Stimulated activated CD4-positive, alpha-beta T cell treated with anti-CD3 and anti-CD28 coated beads, Interleukin-1b, Interleukin-23, amount 100 ng/mL, for 4 hours (primary cell): ENCODE measurements at regions not wholly inside any gene's neighbourhood (a gene's known extent, or its start where the extent isn't known, plus 50 kb on each side); places are given as distances from the start of the nearest gene placed in this dataset.

Experiments used
- DNase-seq, 2 donors: peaks; one replicate each; pipeline ENCODE4 v3.0.0-alpha.2; 2020; ENCODE audit warnings: low read depth in 2 of 2

GRCh38 chr4:59068722-59069418, 1958.7 kb upstream of the IGFBP7 start:
- no peak for DNase-seq

- no peak for DNase-seq
Measured at GRCh38 chr4:59086410-59086809, 1976.2 kb upstream of the IGFBP7 start.

GRCh38 chr4:59091146-59092142, 1981.3 kb upstream of the IGFBP7 start:
- no peak for DNase-seq

- no peak for DNase-seq
Measured at GRCh38 chr4:59094505-59094904, 1984.3 kb upstream of the IGFBP7 start.

GRCh38 chr4:59102311-59102710, 1992.1 kb upstream of the IGFBP7 start:
- no peak for DNase-seq

- no peak for DNase-seq
Measured at GRCh38 chr4:59120287-59120814, 2010.2 kb upstream of the IGFBP7 start.

- no peak for DNase-seq
Measured at GRCh38 chr4:59122626-59123025, 2012.4 kb upstream of the IGFBP7 start.

GRCh38 chr4:59126159-59126558, 2016.0 kb upstream of the IGFBP7 start:
- DNase-seq = no peak

GRCh38 chr4:59127006-59127405, 2016.8 kb upstream of the IGFBP7 start:
- no peak for DNase-seq

DNA sequence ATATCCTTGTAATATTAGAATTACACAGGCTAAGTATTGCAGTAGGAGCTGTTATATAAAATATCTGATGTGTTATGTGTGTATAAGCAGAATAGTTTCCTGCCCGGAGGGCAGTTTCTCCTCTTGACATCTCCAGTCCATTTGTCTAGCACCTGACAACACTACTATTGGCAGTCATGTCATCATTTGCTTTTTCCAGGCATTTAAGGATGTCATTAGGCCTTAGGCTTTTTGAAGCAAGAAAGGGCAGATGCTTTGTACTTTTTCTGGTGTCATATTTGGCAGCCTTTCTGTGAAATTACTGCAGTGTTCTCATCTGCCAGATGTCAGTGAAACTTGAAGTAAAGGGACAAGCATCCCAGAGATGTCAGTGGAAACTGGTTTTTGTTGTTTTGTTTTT, 2017.6 kb upstream of the IGFBP7 start:
- DNase-seq = no peak

DNA sequence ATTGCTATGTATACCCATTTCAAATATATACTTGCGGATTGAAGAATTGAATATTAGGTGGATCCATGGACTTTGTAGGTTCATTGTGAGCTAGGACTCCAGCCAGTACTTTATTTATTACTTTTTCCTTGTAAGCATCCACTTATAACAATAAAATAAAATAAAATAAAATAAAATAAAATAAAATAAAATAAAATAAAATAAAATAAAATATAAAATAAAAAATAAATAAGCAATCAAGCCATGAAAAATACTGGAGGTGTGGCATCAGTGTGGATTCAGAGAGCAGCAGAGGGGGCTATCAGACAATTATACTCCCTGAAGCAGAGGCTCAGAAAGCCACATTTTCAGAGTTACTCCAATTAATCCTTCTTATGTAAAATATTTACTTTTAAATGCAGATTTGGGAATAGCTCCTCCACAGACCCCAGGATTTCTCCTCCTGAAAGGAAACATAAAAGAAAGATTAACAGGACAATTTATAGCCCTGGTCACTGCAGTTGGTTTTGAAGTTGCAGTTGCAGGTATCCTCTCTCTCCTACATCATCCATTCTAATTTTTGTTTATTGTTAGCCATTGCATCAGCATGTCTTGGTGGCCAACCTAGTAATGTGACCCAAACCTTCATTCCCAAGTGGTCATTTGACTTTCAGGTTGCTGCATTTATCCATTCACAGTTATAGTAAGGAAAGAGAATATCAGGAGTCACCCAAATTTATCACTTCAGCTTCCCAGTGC, 2025.2 kb upstream of the IGFBP7 start:
- no peak for DNase-seq

DNA sequence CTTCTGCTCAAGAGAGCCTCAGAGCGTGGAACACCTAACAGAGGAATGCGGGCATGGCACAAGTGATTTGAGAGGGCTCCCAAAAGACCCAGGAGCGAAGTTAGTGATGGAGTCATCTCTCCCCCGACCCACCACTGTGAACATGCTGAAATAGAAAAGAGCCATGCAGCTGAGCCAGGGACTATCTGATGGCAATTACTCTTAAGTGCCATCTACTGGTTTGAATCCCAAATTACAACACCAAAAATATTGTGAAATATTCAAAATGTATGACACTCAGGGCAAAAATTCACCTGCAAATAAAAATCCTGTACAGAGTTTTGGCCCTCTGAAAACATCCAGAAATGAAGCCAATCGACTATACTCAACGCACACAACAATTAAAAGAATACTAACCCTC, 2038.9 kb upstream of the ADGRL3 start:
- no peak for DNase-seq

- no peak for DNase-seq
Measured at GRCh38 chr4:59175617-59176016, 2024.5 kb upstream of the ADGRL3 start.

- DNase-seq = no peak
Measured at GRCh38 chr4:59179372-59179771, 2020.8 kb upstream of the ADGRL3 start.

- DNase-seq = no peak
Measured at GRCh38 chr4:59180161-59180560, 2020.0 kb upstream of the ADGRL3 start.

- DNase-seq = no peak
Measured at GRCh38 chr4:59180969-59181368, 2019.2 kb upstream of the ADGRL3 start.

DNA sequence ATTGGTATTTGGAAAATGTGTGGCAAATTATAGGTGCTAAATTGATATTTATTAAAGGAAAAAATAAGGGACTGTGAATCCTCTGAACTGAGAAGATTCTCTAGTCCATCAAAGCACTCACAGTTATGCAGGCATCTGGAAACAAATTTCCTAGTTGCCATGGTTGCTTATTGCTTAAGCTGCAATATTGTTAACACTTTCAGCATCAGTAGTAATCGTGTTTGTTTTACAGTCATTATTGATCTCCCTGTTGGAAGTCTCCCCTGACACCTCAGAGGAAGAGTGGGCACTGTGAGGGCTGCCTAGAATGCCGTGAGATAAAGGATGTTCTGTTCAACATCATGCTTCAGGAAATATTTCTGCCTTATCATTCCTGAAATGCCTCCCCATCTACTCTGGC, 2004.3 kb upstream of the ADGRL3 start:
- DNase-seq = no peak

GRCh38 chr4:59200992-59201391, 1999.1 kb upstream of the ADGRL3 start:
- no peak for DNase-seq

DNA sequence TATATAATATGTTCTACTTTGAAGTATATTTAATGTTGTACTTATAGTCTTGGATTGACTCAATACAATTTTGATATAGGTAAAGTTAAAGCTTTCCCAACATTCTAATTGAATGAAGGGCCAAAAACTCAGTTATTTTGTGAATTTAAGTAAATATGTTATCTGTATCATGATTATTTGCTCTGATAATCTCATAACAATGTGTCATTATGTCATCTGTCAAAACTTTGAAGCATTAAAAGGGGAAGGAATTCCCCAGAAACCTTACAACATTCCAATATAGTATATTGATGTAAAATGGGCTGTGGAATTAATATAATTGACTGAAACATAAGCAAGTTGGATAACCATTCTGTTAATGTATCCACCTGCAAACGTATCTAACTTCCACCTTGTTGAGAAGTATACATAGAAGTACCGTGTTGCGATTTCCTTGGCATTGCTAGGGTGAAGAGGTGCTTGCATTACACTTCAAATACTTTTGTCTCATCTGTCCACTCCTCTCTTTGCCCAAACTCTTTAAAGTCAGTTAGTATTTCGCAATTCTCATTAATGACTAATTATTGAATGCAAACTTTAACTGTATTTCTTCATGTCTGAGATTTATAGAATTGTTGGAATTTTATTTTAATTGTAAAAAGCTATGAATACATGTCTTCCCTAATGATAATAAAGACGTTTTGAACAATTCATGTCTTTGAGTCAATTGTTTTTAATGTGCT, 1982.1 kb upstream of the ADGRL3 start:
- DNase-seq = no peak

DNA sequence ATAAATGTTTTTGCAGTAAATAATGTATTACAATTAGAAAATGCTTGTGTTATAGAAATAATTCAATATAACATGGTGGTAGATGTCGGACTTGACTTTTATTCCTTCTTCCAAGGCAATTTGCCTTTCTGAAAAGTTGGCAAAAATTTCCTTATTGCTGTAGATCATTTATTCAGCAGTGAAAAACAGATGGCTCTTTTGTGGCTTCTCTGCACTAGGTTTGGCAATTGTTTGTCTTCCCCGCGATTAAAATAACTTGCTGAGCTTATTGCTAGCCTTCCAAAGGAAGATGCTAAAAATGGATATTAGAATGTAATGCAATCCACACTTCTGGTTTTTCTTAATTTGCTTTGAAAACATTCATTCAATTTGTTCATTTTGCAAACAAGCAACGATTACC, 1977.9 kb upstream of the ADGRL3 start:
- DNase-seq = no peak

DNA sequence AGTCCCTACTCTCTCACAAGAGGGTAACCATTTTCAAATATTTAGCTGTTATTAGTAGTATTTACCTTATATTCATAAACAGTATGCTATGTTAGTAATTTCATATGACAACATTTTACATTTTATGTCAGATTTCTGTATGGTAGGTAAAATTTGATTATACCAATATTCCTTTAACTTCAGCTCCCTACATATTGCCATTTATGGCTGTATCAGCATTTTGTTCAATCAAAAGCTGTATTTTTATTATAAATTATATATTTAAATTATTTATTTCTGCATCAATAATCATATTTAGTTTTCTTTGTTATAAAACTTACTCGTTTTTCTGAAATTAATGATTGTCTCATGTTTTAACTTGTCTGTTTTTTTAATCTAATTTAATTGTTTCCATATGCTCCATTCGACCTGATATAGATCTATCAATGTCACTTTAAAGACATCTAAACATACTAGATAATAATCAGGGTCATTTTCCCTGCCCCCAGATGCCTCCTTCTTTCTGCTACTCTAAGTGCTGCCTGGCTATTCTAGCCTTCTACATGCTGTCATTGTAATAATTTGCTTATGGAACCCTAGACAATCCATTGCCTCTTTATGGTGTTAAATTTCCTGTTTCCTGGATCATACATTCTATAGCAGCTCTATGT, 1976.7 kb upstream of the ADGRL3 start:
- DNase-seq = no peak
